ENCODE measurements at regions not wholly inside any gene's neighbourhood (a gene's known extent, or its start where the extent isn't known, plus 50 kb on each side); places are given as distances from the start of the nearest gene placed in this dataset.

GRCh38 chr12:107393043-107393717 lies 292.4 kb upstream of the PWP1 start:
- Histone ChIP-seq H3K9me2 (ENCODE audit: insufficient read depth, low read length) (no peaks in the 10 kb centered on the region), H2AFZ (ENCODE audit: low read length) (no peak overlapping the region), H3K4me2 (ENCODE audit: low read length) (no peak overlapping the region), H3K4me3 (ENCODE audit: low read depth, low read length, poor library complexity, severe bottlenecking) (no peak overlapping the region), H3K79me2 (ENCODE audit: insufficient read depth, low read depth, low read length) (no peaks in the 10 kb centered on the region), H3K36me3 (ENCODE audit: insufficient read depth, low read length) (no peaks in the 10 kb centered on the region), H3K4me1 (ENCODE audit: insufficient read depth, low read length, poor library complexity, severe bottlenecking) (no peaks in the 10 kb centered on the region), H3K27ac (ENCODE audit: low read depth, low read length, poor library complexity, severe bottlenecking) (no peak overlapping the region), H3K9me3 (ENCODE audit: low read length) (no peaks in the 10 kb centered on the region), H4K20me1 (ENCODE audit: insufficient read depth, low read length) (no peaks in the 10 kb centered on the region)
- ChIA-PET CTCF (ENCODE audit: unreplicated experiment) (no interaction called here), POLR2A (no interaction called here)
- TF ChIP-seq EZH2phosphoT487 (IDR thresholded peaks at IDR 0.05; ENCODE audit: borderline replicate concordance, low read depth, low read length) (no peak), CTCF (conservative IDR thresholded peaks at IDR 0.05; ENCODE audit: low read length) (no peak)
- no TSS peak for BruUV-seq (replicated peaks)
- intact Hi-C loops (cut with micrococcal nuclease; ENCODE audit: unreplicated experiment), result no loop called here
- no peak for DNase-seq (ENCODE audit: low spot score)

- Histone ChIP-seq H3K9me3 (ENCODE audit: low read length) (no peaks in the 10 kb centered on the region), H3K9me2 (ENCODE audit: insufficient read depth, low read length) (no peaks in the 10 kb centered on the region), H3K36me3 (ENCODE audit: insufficient read depth, low read length) (no peaks in the 10 kb centered on the region), H3K79me2 (ENCODE audit: insufficient read depth, low read depth, low read length) (no peaks in the 10 kb centered on the region), H4K20me1 (ENCODE audit: insufficient read depth, low read length) (no peaks in the 10 kb centered on the region), H2AFZ (ENCODE audit: low read length) (no peak overlapping the region), H3K4me2 (ENCODE audit: low read length) (no peak overlapping the region), H3K4me3 (ENCODE audit: low read depth, low read length, poor library complexity, severe bottlenecking) (no peak overlapping the region), H3K27ac (ENCODE audit: low read depth, low read length, poor library complexity, severe bottlenecking) (no peak overlapping the region), H3K4me1 (ENCODE audit: insufficient read depth, low read length, poor library complexity, severe bottlenecking) (no peaks in the 10 kb centered on the region)
- ChIA-PET POLR2A (interaction anchor here (0.8 kb wide), 1 partner anchor 35 kb away, joined by 3 read pairs; no protein-coding TSS in a partner anchor), CTCF (ENCODE audit: unreplicated experiment) (no interaction called here)
- intact Hi-C loops (cut with micrococcal nuclease; ENCODE audit: unreplicated experiment), result no loop called here
- BruUV-seq (replicated peaks), result no TSS peak
- TF ChIP-seq CTCF (conservative IDR thresholded peaks at IDR 0.05; ENCODE audit: low read length) (no peak), EZH2phosphoT487 (IDR thresholded peaks at IDR 0.05; ENCODE audit: borderline replicate concordance, low read depth, low read length) (no peak)
- no peak for DNase-seq (ENCODE audit: low spot score)
Measured at GRCh38 chr12:107394693-107395092, 290.9 kb upstream of the PWP1 start.

DNA sequence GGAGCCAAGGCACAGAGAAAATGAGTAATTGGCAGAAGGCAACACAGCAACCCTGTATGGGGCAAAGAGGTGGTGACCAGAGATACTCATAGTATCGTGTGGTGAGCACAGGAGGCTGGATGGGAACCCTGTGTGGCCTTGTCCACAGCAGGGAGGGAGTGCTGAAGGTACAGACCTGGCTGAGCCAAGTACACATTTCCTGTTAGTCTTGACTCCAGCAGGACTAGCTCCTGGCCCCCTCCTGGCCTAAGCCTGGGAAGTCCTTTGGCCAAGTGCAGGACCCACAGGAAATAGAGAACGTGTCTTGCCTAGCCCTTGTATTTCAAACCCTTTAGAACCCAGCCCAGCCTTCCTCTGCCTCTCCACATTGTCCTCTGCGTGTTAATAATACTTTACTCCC lies 289.8 kb upstream of the PWP1 start:
- DNase-seq (ENCODE audit: low spot score), result no peak
- H2AFZ ChIP-seq (ENCODE audit: low read length), result no peak overlapping the region
- no peaks in the 10 kb centered on the region for H3K9me3 ChIP-seq (ENCODE audit: low read length)
- H3K4me2 ChIP-seq (ENCODE audit: low read length), result no peak overlapping the region
- TF ChIP-seq CTCF (conservative IDR thresholded peaks at IDR 0.05; ENCODE audit: low read length) (no peak), EZH2phosphoT487 (IDR thresholded peaks at IDR 0.05; ENCODE audit: borderline replicate concordance, low read depth, low read length) (no peak)
- no peaks in the 10 kb centered on the region for H3K79me2 ChIP-seq (ENCODE audit: insufficient read depth, low read depth, low read length)
- no peaks in the 10 kb centered on the region for H3K9me2 ChIP-seq (ENCODE audit: insufficient read depth, low read length)
- no peak overlapping the region for H3K4me3 ChIP-seq (ENCODE audit: low read depth, low read length, poor library complexity, severe bottlenecking)
- H4K20me1 ChIP-seq (ENCODE audit: insufficient read depth, low read length), result no peaks in the 10 kb centered on the region
- intact Hi-C loops (cut with micrococcal nuclease; ENCODE audit: unreplicated experiment), result no loop called here
- no peak overlapping the region for H3K27ac ChIP-seq (ENCODE audit: low read depth, low read length, poor library complexity, severe bottlenecking)
- POLR2A ChIA-PET, result interaction anchor here (0.7 kb wide), 1 partner anchor 158 kb away, joined by 3 read pairs; no protein-coding TSS in a partner anchor
- CTCF ChIA-PET (ENCODE audit: unreplicated experiment), result no interaction called here
- no peaks in the 10 kb centered on the region for H3K36me3 ChIP-seq (ENCODE audit: insufficient read depth, low read length)
- no TSS peak for BruUV-seq (replicated peaks)
- H3K4me1 ChIP-seq (ENCODE audit: insufficient read depth, low read length, poor library complexity, severe bottlenecking), result no peaks in the 10 kb centered on the region
